Brain microvascular endothelial cell (primary cell): ENCODE measurements at regions not wholly inside any gene's neighbourhood (a gene's known extent, or its start where the extent isn't known, plus 50 kb on each side); places are given as distances from the start of the nearest gene placed in this dataset.

Experiments used
- DNase-seq: peaks from one replicate; pipeline ENCODE4 v3.0.0-alpha.2; 2020
- H3K27ac ChIP-seq: fragments of 250-450 bp; sonication (Bioruptor Pico); 2 replicates; pipeline ENCODE4 v1.5.1; 2020; ENCODE audit warnings: mild to moderate bottlenecking, moderate library complexity
- H3K27me3 ChIP-seq: fragments of 250-450 bp; sonication (Bioruptor Pico); replicated peaks from 2 replicates; pipeline ENCODE4 v1.5.1; 2020; ENCODE audit warnings: mild to moderate bottlenecking
- H3K36me3 ChIP-seq: fragments of 250-450 bp; sonication (Bioruptor Pico); replicated peaks from 2 replicates; pipeline ENCODE4 v1.5.1; 2020; ENCODE audit warnings: mild to moderate bottlenecking
- H3K4me3 ChIP-seq: 2 replicates; pipeline ENCODE4 v1.5.1; 2011; ENCODE audit warnings: low read depth, mild to moderate bottlenecking, control low read depth, low read length, moderate library complexity
- CTCF ChIP-seq: IDR thresholded peaks from 2 replicates; pipeline ENCODE4 v1.5.1; 2011; ENCODE audit warnings: low read depth, mild to moderate bottlenecking, moderate library complexity, low read length, control low read depth, inconsistent platforms; ENCODE audit errors: missing control alignments
- in situ Hi-C: cut with HindIII; loops from 2 replicates; pipeline ENCODE4 v1.10.0; 2017; ENCODE audit warnings: low sequenced_read_pairs, low pct_ligation_motif_present

- Histone ChIP-seq H3K27ac (no peak overlapping the region), H3K4me3 (no peak overlapping the region), H3K36me3 (no peaks in the 10 kb centered on the region), H3K27me3 (no peaks in the 10 kb centered on the region)
- no peak for DNase-seq
- in situ Hi-C loops: no loop called here
- TF ChIP-seq CTCF: no peak
Measured at GRCh38 chr9:126159430-126160060, 167.1 kb upstream of the MVB12B start.

GRCh38 chr9:126160067-126160853, 166.4 kb upstream of the MVB12B start:
- H3K27ac ChIP-seq: no peak overlapping the region
- in situ Hi-C loops: no loop called here
- no peak for TF ChIP-seq CTCF
- no peaks in the 10 kb centered on the region for H3K27me3 ChIP-seq
- H3K36me3 ChIP-seq: no peaks in the 10 kb centered on the region
- no peak for DNase-seq
- no peak overlapping the region for H3K4me3 ChIP-seq

- in situ Hi-C loops: no loop called here
- Histone ChIP-seq H3K36me3 (no peaks in the 10 kb centered on the region), H3K27me3 (no peaks in the 10 kb centered on the region), H3K4me3 (no peak overlapping the region), H3K27ac (no peak overlapping the region)
- no peak for DNase-seq
- TF ChIP-seq CTCF: no peak
Measured at GRCh38 chr9:126160854-126161329, 165.7 kb upstream of the MVB12B start.

- no peak for TF ChIP-seq CTCF
- Histone ChIP-seq H3K4me3 (no peak overlapping the region), H3K27ac (no peak overlapping the region), H3K36me3 (no peaks in the 10 kb centered on the region), H3K27me3 (no peaks in the 10 kb centered on the region)
- DNase-seq: no peak
- in situ Hi-C loops: no loop called here
Measured at GRCh38 chr9:126162611-126163381, 163.8 kb upstream of the MVB12B start.

GRCh38 chr9:126164796-126165525, 161.7 kb upstream of the MVB12B start:
- in situ Hi-C loops: no loop called here
- no peak for TF ChIP-seq CTCF
- Histone ChIP-seq H3K27me3 (no peaks in the 10 kb centered on the region), H3K36me3 (no peaks in the 10 kb centered on the region), H3K4me3 (no peak overlapping the region), H3K27ac (no peak overlapping the region)
- DNase-seq: no peak
